ENCODE measurements at regions not wholly inside any gene's neighbourhood (a gene's known extent, or its start where the extent isn't known, plus 50 kb on each side); places are given as distances from the start of the nearest gene placed in this dataset.

GRCh38 chr15:57873564-57874209, 167.2 kb downstream of the POLR2M start:
- H3K9ac ChIP-seq (ENCODE audit: insufficient read depth, low read length, poor library complexity, severe bottlenecking): no peak overlapping the region
- no peak for DNase-seq
- intact Hi-C loops (cut with micrococcal nuclease): no loop called here
- no peaks in the 10 kb centered on the region for H3K79me2 ChIP-seq (ENCODE audit: insufficient read depth, low read length)
- H3K4me3 ChIP-seq (replicated peaks in 1 of 3; ENCODE audit: low read depth in 2 of 3, low read length in 3 of 3): no peak overlapping the region
- 100% methylated on average over 1 of the region's 2 CpGs for WGBS (ENCODE audit: insufficient coverage)
- Mint-ChIP-seq H3K27ac (no peak overlapping the region), H3K27me3 (ENCODE audit: low read depth in 3 of 3) (peaks cover 16 to 44% (median 30%) of the 10 kb centered on the region in 3 donors), H3K4me1 (no peaks in the 10 kb centered on the region), H3K4me3 (no peak overlapping the region), H3K9me3 (peaks cover 9 to 20% (median 15%) of the 10 kb centered on the region in 7 donors), H3K36me3 (no peaks in the 10 kb centered on the region)
- no peaks in the 10 kb centered on the region for H3K4me1 ChIP-seq (ENCODE audit: control insufficient read depth in 1 of 2, insufficient read depth in 2 of 2, low read length in 2 of 2)
- no peak overlapping the region for H3K4me2 ChIP-seq (replicated peaks; ENCODE audit: extremely low read depth, low read length, poor library complexity, severe bottlenecking)
- H4K20me1 ChIP-seq (ENCODE audit: insufficient read depth, low read length): no peaks in the 10 kb centered on the region
- H3K27ac ChIP-seq (ENCODE audit: low read depth in 1 of 2, low read length in 2 of 2): no peak overlapping the region
- no peak for TF ChIP-seq CTCF (IDR thresholded peaks at IDR 0.05)
- H2AFZ ChIP-seq (ENCODE audit: insufficient read depth, low read depth, low read length, poor library complexity, severe bottlenecking): no peak overlapping the region
- peaks cover 9 to 12% of the 10 kb centered on the region in 2 donors for H3K9me3 ChIP-seq (replicated peaks in 1 of 2; ENCODE audit: control insufficient read depth in 1 of 2, insufficient read depth in 1 of 2, low read length in 2 of 2)
- no peaks in the 10 kb centered on the region for H3K36me3 ChIP-seq (replicated peaks in 1 of 2; ENCODE audit: control insufficient read depth in 1 of 2, insufficient read depth in 2 of 2, low read length in 2 of 2)
- H3K27me3 ChIP-seq (ENCODE audit: control insufficient read depth in 2 of 2, insufficient read depth in 2 of 2, low read length in 2 of 2): peaks cover 15 to 33% of the 10 kb centered on the region in 2 donors

GRCh38 chr15:57875347-57875746, 168.8 kb downstream of the POLR2M start:
- Histone ChIP-seq H3K4me2 (replicated peaks; ENCODE audit: extremely low read depth, low read length, poor library complexity, severe bottlenecking) (no peak overlapping the region), H3K4me1 (ENCODE audit: control insufficient read depth in 1 of 2, insufficient read depth in 2 of 2, low read length in 2 of 2) (no peaks in the 10 kb centered on the region), H3K27me3 (ENCODE audit: control insufficient read depth in 2 of 2, insufficient read depth in 2 of 2, low read length in 2 of 2) (peaks cover 13 to 23% of the 10 kb centered on the region in 2 donors), H2AFZ (ENCODE audit: insufficient read depth, low read depth, low read length, poor library complexity, severe bottlenecking) (no peak overlapping the region), H3K36me3 (replicated peaks in 1 of 2; ENCODE audit: control insufficient read depth in 1 of 2, insufficient read depth in 2 of 2, low read length in 2 of 2) (no peaks in the 10 kb centered on the region), H3K27ac (ENCODE audit: low read depth in 1 of 2, low read length in 2 of 2) (no peak overlapping the region), H3K9me3 (replicated peaks in 1 of 2; ENCODE audit: control insufficient read depth in 1 of 2, insufficient read depth in 1 of 2, low read length in 2 of 2) (peaks cover 9 to 11% of the 10 kb centered on the region in 2 donors), H3K4me3 (replicated peaks in 1 of 3; ENCODE audit: low read depth in 2 of 3, low read length in 3 of 3) (no peak overlapping the region), H3K79me2 (ENCODE audit: insufficient read depth, low read length) (no peaks in the 10 kb centered on the region), H3K9ac (ENCODE audit: insufficient read depth, low read length, poor library complexity, severe bottlenecking) (no peak overlapping the region), H4K20me1 (ENCODE audit: insufficient read depth, low read length) (no peaks in the 10 kb centered on the region)
- H3K36me3 Mint-ChIP-seq: no peaks in the 10 kb centered on the region
- H3K27ac Mint-ChIP-seq: no peak overlapping the region
- H3K27me3 Mint-ChIP-seq (ENCODE audit: low read depth in 3 of 3): peaks cover 14 to 33% (median 23%) of the 10 kb centered on the region in 3 donors
- H3K4me1 Mint-ChIP-seq: no peaks in the 10 kb centered on the region
- no peak for TF ChIP-seq CTCF (IDR thresholded peaks at IDR 0.05)
- intact Hi-C loops (cut with micrococcal nuclease): no loop called here
- H3K4me3 Mint-ChIP-seq: no peak overlapping the region
- no peak for DNase-seq
- H3K9me3 Mint-ChIP-seq: peaks cover 9 to 19% (median 14%) of the 10 kb centered on the region in 7 donors
